NCI-H2227 (cell line): ENCODE measurements at regions not wholly inside any gene's neighbourhood (a gene's known extent, or its start where the extent isn't known, plus 50 kb on each side); places are given as distances from the start of the nearest gene placed in this dataset.
A peak's percentile ranks its signal among the peaks of the same experiment; 100 is the strongest.

ENCODE experiments used
- DNase-seq: peaks from one replicate; lab custom pipeline; 2025; ENCODE audit not compliant: unreplicated experiment; lab: John Stamatoyannopoulos, UW

GRCh38 chr16:6625606-6626005 lies 707.0 kb upstream of the RBFOX1 start:
- DNase-seq: no peak

- DNase-seq: no peak
Measured at GRCh38 chr16:6618874-6619273, 713.8 kb upstream of the RBFOX1 start.

GRCh38 chr16:6616746-6617145 lies 715.9 kb upstream of the RBFOX1 start:
- no peak for DNase-seq

- no peak for DNase-seq
Measured at GRCh38 chr16:6615636-6616035, 717.0 kb upstream of the RBFOX1 start.

GRCh38 chr16:6611535-6611934 lies 721.1 kb upstream of the RBFOX1 start:
- DNase-seq: peak; percentile 25

- no peak for DNase-seq
Measured at GRCh38 chr16:6605490-6605889, 727.2 kb upstream of the RBFOX1 start.

GRCh38 chr16:6603780-6604325 lies 728.8 kb upstream of the RBFOX1 start:
- DNase-seq: no peak

GRCh38 chr16:6602405-6602804 lies 730.2 kb upstream of the RBFOX1 start:
- peak; percentile 31 for DNase-seq

GRCh38 chr16:6600167-6600566 lies 732.5 kb upstream of the RBFOX1 start:
- DNase-seq: peak; percentile 92

- DNase-seq: no peak
Measured at GRCh38 chr16:6593799-6594198, 738.8 kb upstream of the RBFOX1 start.

GRCh38 chr16:6576606-6577005 lies 756.0 kb upstream of the RBFOX1 start:
- no peak for DNase-seq

- peak; percentile 35 for DNase-seq
Measured at GRCh38 chr16:6576113-6576512, 756.5 kb upstream of the RBFOX1 start.

GRCh38 chr16:6574146-6574545 lies 758.5 kb upstream of the RBFOX1 start:
- DNase-seq: no peak

- peak; percentile 67 for DNase-seq
Measured at GRCh38 chr16:6573577-6573976, 759.1 kb upstream of the RBFOX1 start.

- peak; percentile 55 for DNase-seq
Measured at GRCh38 chr16:6571044-6571443, 761.6 kb upstream of the RBFOX1 start.

GRCh38 chr16:6570530-6570929 lies 762.1 kb upstream of the RBFOX1 start:
- DNase-seq: no peak

GRCh38 chr16:6562986-6563385 lies 769.7 kb upstream of the RBFOX1 start:
- DNase-seq: no peak

- DNase-seq: peak; percentile 86
Measured at GRCh38 chr16:6560306-6561100, 772.1 kb upstream of the RBFOX1 start.

GRCh38 chr16:6558661-6559060 lies 774.0 kb upstream of the RBFOX1 start:
- DNase-seq: no peak

- peak; percentile 55 for DNase-seq
Measured at GRCh38 chr16:6558126-6558525, 774.5 kb upstream of the RBFOX1 start.

GRCh38 chr16:6557353-6558023 lies 775.2 kb upstream of the RBFOX1 start:
- DNase-seq: no peak

- DNase-seq: no peak
Measured at GRCh38 chr16:6549415-6549814, 783.2 kb upstream of the RBFOX1 start.
